H1 (cell line): ENCODE measurements at regions not wholly inside any gene's neighbourhood (a gene's known extent, or its start where the extent isn't known, plus 50 kb on each side); places are given as distances from the start of the nearest gene placed in this dataset.

Source experiments
- CEBPB ChIP-seq: IDR thresholded peaks from 2 replicates; pipeline ENCODE4 v1.6.1; 2012; ENCODE audit warnings: low read depth, low read length
- JUND ChIP-seq: IDR thresholded peaks from 2 replicates; pipeline ENCODE4 v1.6.1; 2011; ENCODE audit warnings: mild to moderate bottlenecking, improper control_type of control experiment, low read length
- POLR2AphosphoS5 ChIP-seq: IDR thresholded peaks from 2 replicates; pipeline ENCODE4 v1.6.1; 2011; ENCODE audit warnings: low read depth, low read length
- RFX5 ChIP-seq: IDR thresholded peaks from 2 replicates; pipeline ENCODE4 v1.6.1; 2011; ENCODE audit warnings: low read depth, low read length, improper control_type of control experiment, borderline replicate concordance
- TAF1 ChIP-seq: IDR thresholded peaks from 2 replicates; pipeline ENCODE4 v1.6.1; 2011; ENCODE audit warnings: mild to moderate bottlenecking, low read depth, low read length
- ZNF274 ChIP-seq: IDR thresholded peaks from 2 replicates; pipeline ENCODE4 v1.7.0; 2012; ENCODE audit warnings: low read length, borderline replicate concordance; ENCODE audit errors: extremely low read depth
- TF ChIP-seq, protein P1 (sequence below), 3 experiments: IDR thresholded peaks; 1 replicate in 2 of 3; 2 replicates in 1 of 3; pipeline versions ENCODE4 v1.5.1 to v1.6.1; 2011; ENCODE audit warnings: low read length in 3 of 3, mild to moderate bottlenecking in 3 of 3, inconsistent platforms in 2 of 3, low read depth in 1 of 3, moderate library complexity in 1 of 3; ENCODE audit not compliant: insufficient read depth in 1 of 3; ENCODE audit errors: control extremely low read depth in 1 of 3
- TF ChIP-seq, protein P2 (sequence below): IDR thresholded peaks from 2 replicates; pipeline ENCODE4 v1.6.1; 2011; ENCODE audit warnings: low read length, improper control_type of control experiment

DNA sequence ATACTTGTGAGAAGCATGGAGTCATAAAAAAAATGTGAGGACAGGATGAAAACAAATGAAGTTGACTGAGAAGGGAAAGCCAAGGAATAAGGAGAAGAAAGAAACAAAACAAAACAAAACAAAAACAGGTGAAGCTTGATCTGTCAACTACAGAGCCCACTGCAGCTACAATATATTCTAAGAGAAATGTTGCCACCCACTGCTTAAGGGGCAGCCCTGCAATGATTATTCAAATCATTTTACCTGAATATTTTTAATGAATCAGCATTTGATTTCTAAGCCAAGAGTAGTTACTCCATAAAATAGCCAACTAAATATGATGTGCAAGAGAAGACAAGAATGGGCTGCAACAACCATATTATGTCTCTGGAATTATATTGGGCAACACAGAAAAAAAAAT is 252.0 kb upstream of the KIF2B start:
- no peak for TF ChIP-seq CEBPB
- TF ChIP-seq, protein P1, sequence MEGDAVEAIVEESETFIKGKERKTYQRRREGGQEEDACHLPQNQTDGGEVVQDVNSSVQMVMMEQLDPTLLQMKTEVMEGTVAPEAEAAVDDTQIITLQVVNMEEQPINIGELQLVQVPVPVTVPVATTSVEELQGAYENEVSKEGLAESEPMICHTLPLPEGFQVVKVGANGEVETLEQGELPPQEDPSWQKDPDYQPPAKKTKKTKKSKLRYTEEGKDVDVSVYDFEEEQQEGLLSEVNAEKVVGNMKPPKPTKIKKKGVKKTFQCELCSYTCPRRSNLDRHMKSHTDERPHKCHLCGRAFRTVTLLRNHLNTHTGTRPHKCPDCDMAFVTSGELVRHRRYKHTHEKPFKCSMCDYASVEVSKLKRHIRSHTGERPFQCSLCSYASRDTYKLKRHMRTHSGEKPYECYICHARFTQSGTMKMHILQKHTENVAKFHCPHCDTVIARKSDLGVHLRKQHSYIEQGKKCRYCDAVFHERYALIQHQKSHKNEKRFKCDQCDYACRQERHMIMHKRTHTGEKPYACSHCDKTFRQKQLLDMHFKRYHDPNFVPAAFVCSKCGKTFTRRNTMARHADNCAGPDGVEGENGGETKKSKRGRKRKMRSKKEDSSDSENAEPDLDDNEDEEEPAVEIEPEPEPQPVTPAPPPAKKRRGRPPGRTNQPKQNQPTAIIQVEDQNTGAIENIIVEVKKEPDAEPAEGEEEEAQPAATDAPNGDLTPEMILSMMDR (IDR thresholded peaks at IDR 0.05; ENCODE audit: control extremely low read depth in 1 of 3, insufficient read depth in 1 of 3, low read depth in 1 of 3, low read length in 3 of 3) = no peak
- no peak for TF ChIP-seq POLR2AphosphoS5
- TF ChIP-seq, protein P2, sequence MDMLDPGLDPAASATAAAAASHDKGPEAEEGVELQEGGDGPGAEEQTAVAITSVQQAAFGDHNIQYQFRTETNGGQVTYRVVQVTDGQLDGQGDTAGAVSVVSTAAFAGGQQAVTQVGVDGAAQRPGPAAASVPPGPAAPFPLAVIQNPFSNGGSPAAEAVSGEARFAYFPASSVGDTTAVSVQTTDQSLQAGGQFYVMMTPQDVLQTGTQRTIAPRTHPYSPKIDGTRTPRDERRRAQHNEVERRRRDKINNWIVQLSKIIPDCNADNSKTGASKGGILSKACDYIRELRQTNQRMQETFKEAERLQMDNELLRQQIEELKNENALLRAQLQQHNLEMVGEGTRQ = no peak
- no peak for TF ChIP-seq JUND
- no peak for TF ChIP-seq TAF1
- no peak for TF ChIP-seq ZNF274
- TF ChIP-seq RFX5 = no peak
